ENCODE measurements at regions not wholly inside any gene's neighbourhood (a gene's known extent, or its start where the extent isn't known, plus 50 kb on each side); places are given as distances from the start of the nearest gene placed in this dataset.

DNA sequence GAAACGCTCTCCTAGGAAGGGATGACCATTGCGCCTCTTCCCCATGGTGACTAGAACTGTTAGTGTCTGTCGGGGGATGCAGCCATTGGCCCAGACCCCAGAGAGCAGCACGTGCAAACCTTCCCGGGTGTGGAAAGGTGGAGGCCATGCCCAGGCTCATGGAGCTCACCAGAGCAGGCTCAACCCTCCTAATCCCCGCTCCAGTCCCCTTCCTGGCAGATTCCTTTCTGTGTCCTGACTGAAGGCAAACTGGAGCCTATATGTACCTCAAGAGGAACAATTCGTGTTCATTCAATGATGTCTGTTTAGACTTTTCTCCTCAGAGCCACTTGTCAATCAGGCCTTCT is 94.4 kb downstream of the RHOB start:
- in situ Hi-C loops (cut with MboI) (no loop called here), intact Hi-C loops (cut with micrococcal nuclease) (no loop called here)
- Histone ChIP-seq H3K4me2 (ENCODE audit: insufficient read depth, low read length) (no peak overlapping the region), H3K27me3 (ENCODE audit: control insufficient read depth in 2 of 2, insufficient read depth in 2 of 2, low read length in 2 of 2) (peaks cover 7 to 36% of the 10 kb centered on the region in 2 experiments; a peak in 4 of 5 replicates), H4K20me1 (replicated peaks; ENCODE audit: control insufficient read depth, insufficient read depth, low read length) (no peaks in the 10 kb centered on the region; the same call in 1 of the 2 replicates), H3K9me3 (replicated peaks; ENCODE audit: control insufficient read depth, insufficient read depth, low read depth, low read length) (no peaks in the 10 kb centered on the region), H3K79me2 (ENCODE audit: control insufficient read depth, insufficient read depth, low read length) (no peaks in the 10 kb centered on the region), H3K9me1 (ENCODE audit: control insufficient read depth, insufficient read depth, low read length) (no peaks in the 10 kb centered on the region), H3K36me3 (ENCODE audit: control insufficient read depth, insufficient read depth, low read length) (no peaks in the 10 kb centered on the region), H3K27ac (ENCODE audit: extremely low read depth, low read depth, low read length) (no peak overlapping the region), H3K4me3 (no peak overlapping the region), H3K4me1 (replicated peaks in 1 of 2; ENCODE audit: control insufficient read depth in 2 of 2, insufficient read depth in 2 of 2, low read length in 2 of 2) (peaks cover 17 to 21% of the 10 kb centered on the region in 2 experiments; a peak in 4 of 5 replicates), H3K9ac (ENCODE audit: insufficient read depth in 1 of 2, low read depth in 2 of 2, low read length in 2 of 2) (no peak overlapping the region), H2AFZ (ENCODE audit: low read depth, low read length) (no peak overlapping the region)
- no peak for FAIRE-seq
- DNase-seq (ENCODE audit: extremely low read depth in 1 of 4, low spot score in 3 of 4), result no peak
- no peak for TF ChIP-seq XRCC5 (IDR thresholded peaks at IDR 0.05; ENCODE audit: low read depth, low read length)
- TF ChIP-seq, protein P1, sequence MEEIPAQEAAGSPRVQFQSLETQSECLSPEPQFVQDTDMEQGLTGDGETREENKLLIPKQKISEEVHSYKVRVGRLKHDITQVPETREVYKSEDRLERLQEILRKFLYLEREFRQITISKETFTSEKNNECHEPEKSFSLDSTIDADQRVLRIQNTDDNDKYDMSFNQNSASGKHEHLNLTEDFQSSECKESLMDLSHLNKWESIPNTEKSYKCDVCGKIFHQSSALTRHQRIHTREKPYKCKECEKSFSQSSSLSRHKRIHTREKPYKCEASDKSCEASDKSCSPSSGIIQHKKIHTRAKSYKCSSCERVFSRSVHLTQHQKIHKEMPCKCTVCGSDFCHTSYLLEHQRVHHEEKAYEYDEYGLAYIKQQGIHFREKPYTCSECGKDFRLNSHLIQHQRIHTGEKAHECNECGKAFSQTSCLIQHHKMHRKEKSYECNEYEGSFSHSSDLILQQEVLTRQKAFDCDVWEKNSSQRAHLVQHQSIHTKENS (CRISPR knock-in tag; IDR thresholded peaks at IDR 0.05), result no peak
- TF ChIP-seq, protein P2, sequence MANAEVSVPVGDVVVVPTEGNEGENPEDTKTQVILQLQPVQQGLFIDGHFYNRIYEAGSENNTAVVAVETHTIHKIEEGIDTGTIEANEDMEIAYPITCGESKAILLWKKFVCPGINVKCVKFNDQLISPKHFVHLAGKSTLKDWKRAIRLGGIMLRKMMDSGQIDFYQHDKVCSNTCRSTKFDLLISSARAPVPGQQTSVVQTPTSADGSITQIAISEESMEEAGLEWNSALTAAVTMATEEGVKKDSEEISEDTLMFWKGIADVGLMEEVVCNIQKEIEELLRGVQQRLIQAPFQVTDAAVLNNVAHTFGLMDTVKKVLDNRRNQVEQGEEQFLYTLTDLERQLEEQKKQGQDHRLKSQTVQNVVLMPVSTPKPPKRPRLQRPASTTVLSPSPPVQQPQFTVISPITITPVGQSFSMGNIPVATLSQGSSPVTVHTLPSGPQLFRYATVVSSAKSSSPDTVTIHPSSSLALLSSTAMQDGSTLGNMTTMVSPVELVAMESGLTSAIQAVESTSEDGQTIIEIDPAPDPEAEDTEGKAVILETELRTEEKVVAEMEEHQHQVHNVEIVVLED (CRISPR knock-in tag; IDR thresholded peaks at IDR 0.05), result no peak
- TF ChIP-seq ZFP30 (CRISPR knock-in tag; IDR thresholded peaks at IDR 0.05; ENCODE audit: borderline replicate concordance), result no peak
- TF ChIP-seq ZNF668 (CRISPR knock-in tag; IDR thresholded peaks at IDR 0.05), result no peak
- TF ChIP-seq SMAD4 (CRISPR knock-in tag; conservative IDR thresholded peaks at IDR 0.05), result no peak
- no peak for TF ChIP-seq TCF7 (IDR thresholded peaks at IDR 0.05; ENCODE audit: borderline replicate concordance)
- ChIA-PET POLR2A (interaction anchor here (0.7 kb wide), 1 partner anchor 168 kb away, joined by 3 read pairs; no protein-coding TSS in a partner anchor), CTCF (ENCODE audit: low intra/inter-chr PET ratio) (no interaction called here)
- no TSS peak for BruUV-seq (replicated peaks)
- no peak for ATAC-seq
- WGBS (ENCODE audit: insufficient coverage, low coverage, missing lambda C conversion rate), result 33% methylated on average over 7 of the region's 7 CpGs
